ENCODE measurements at regions not wholly inside any gene's neighbourhood (a gene's known extent, or its start where the extent isn't known, plus 50 kb on each side); places are given as distances from the start of the nearest gene placed in this dataset.

GRCh38 chr2:219995399-219995798 lies 368.0 kb downstream of the SLC4A3 start:
- no peak overlapping the region for H3K9ac ChIP-seq (ENCODE audit: low read depth, low read length)
- H3K4me3 ChIP-seq (ENCODE audit: low read length) = no peak overlapping the region
- H3K4me1 ChIP-seq (ENCODE audit: control insufficient read depth, insufficient read depth, low read length) = no peaks in the 10 kb centered on the region
- H3K4me2 ChIP-seq (ENCODE audit: low read length) = no peak overlapping the region
- no peaks in the 10 kb centered on the region for H3K27me3 ChIP-seq (ENCODE audit: control insufficient read depth, insufficient read depth, low read length)
- no peaks in the 10 kb centered on the region for H3K9me3 ChIP-seq (replicated peaks; ENCODE audit: low read length)
- H3K36me3 ChIP-seq (ENCODE audit: insufficient read depth, low read length) = no peaks in the 10 kb centered on the region

GRCh38 chr2:219995991-219996765 lies 368.7 kb downstream of the SLC4A3 start:
- no peak overlapping the region for H3K4me2 ChIP-seq (ENCODE audit: low read length)
- H3K27me3 ChIP-seq (ENCODE audit: control insufficient read depth, insufficient read depth, low read length) = no peaks in the 10 kb centered on the region
- H3K36me3 ChIP-seq (ENCODE audit: insufficient read depth, low read length) = no peaks in the 10 kb centered on the region
- H3K4me3 ChIP-seq (ENCODE audit: low read length) = no peak overlapping the region
- peaks cover under 1% of the 10 kb centered on the region for H3K4me1 ChIP-seq (ENCODE audit: control insufficient read depth, insufficient read depth, low read length)
- no peaks in the 10 kb centered on the region for H3K9me3 ChIP-seq (replicated peaks; ENCODE audit: low read length)
- H3K9ac ChIP-seq (ENCODE audit: low read depth, low read length) = no peak overlapping the region

- Histone ChIP-seq H3K36me3 (ENCODE audit: insufficient read depth, low read length) (no peaks in the 10 kb centered on the region), H3K4me3 (ENCODE audit: low read length) (no peak overlapping the region), H3K27me3 (ENCODE audit: control insufficient read depth, insufficient read depth, low read length) (no peaks in the 10 kb centered on the region), H3K4me1 (ENCODE audit: control insufficient read depth, insufficient read depth, low read length) (peaks cover 12% of the 10 kb centered on the region), H3K9me3 (replicated peaks; ENCODE audit: low read length) (no peaks in the 10 kb centered on the region), H3K9ac (ENCODE audit: low read depth, low read length) (no peak overlapping the region), H3K4me2 (ENCODE audit: low read length) (no peak overlapping the region)
Measured at GRCh38 chr2:219997341-219997851, 370.0 kb downstream of the SLC4A3 start.

GRCh38 chr2:219998107-219998506 lies 370.7 kb downstream of the SLC4A3 start:
- Histone ChIP-seq H3K9ac (ENCODE audit: low read depth, low read length) (no peak overlapping the region), H3K4me3 (ENCODE audit: low read length) (no peak overlapping the region), H3K36me3 (ENCODE audit: insufficient read depth, low read length) (no peaks in the 10 kb centered on the region), H3K9me3 (replicated peaks; ENCODE audit: low read length) (no peaks in the 10 kb centered on the region), H3K4me1 (ENCODE audit: control insufficient read depth, insufficient read depth, low read length) (peaks cover 12% of the 10 kb centered on the region), H3K4me2 (ENCODE audit: low read length) (no peak overlapping the region), H3K27me3 (ENCODE audit: control insufficient read depth, insufficient read depth, low read length) (no peaks in the 10 kb centered on the region)

- H3K9me3 ChIP-seq (replicated peaks; ENCODE audit: low read length) = no peaks in the 10 kb centered on the region
- no peaks in the 10 kb centered on the region for H3K27me3 ChIP-seq (ENCODE audit: control insufficient read depth, insufficient read depth, low read length)
- no peak overlapping the region for H3K4me2 ChIP-seq (ENCODE audit: low read length)
- H3K4me1 ChIP-seq (ENCODE audit: control insufficient read depth, insufficient read depth, low read length) = peaks cover 12% of the 10 kb centered on the region
- H3K9ac ChIP-seq (ENCODE audit: low read depth, low read length) = no peak overlapping the region
- no peak overlapping the region for H3K4me3 ChIP-seq (ENCODE audit: low read length)
- H3K36me3 ChIP-seq (ENCODE audit: insufficient read depth, low read length) = no peaks in the 10 kb centered on the region
Measured at GRCh38 chr2:219998714-219999227, 371.3 kb downstream of the SLC4A3 start.

- H3K4me3 ChIP-seq (ENCODE audit: low read length) = no peak overlapping the region
- H3K9ac ChIP-seq (ENCODE audit: low read depth, low read length) = no peak overlapping the region
- no peaks in the 10 kb centered on the region for H3K36me3 ChIP-seq (ENCODE audit: insufficient read depth, low read length)
- H3K4me1 ChIP-seq (ENCODE audit: control insufficient read depth, insufficient read depth, low read length) = peaks cover 12% of the 10 kb centered on the region
- H3K27me3 ChIP-seq (ENCODE audit: control insufficient read depth, insufficient read depth, low read length) = no peaks in the 10 kb centered on the region
- H3K4me2 ChIP-seq (ENCODE audit: low read length) = no peak overlapping the region
- no peaks in the 10 kb centered on the region for H3K9me3 ChIP-seq (replicated peaks; ENCODE audit: low read length)
Measured at GRCh38 chr2:220000080-220000479, 372.6 kb downstream of the SLC4A3 start.

- no peak overlapping the region for H3K4me3 ChIP-seq (ENCODE audit: low read length)
- no peaks in the 10 kb centered on the region for H3K36me3 ChIP-seq (ENCODE audit: insufficient read depth, low read length)
- H3K4me2 ChIP-seq (ENCODE audit: low read length) = no peak overlapping the region
- no peaks in the 10 kb centered on the region for H3K9me3 ChIP-seq (replicated peaks; ENCODE audit: low read length)
- H3K27me3 ChIP-seq (ENCODE audit: control insufficient read depth, insufficient read depth, low read length) = no peaks in the 10 kb centered on the region
- H3K4me1 ChIP-seq (ENCODE audit: control insufficient read depth, insufficient read depth, low read length) = peaks cover 12% of the 10 kb centered on the region
- H3K9ac ChIP-seq (ENCODE audit: low read depth, low read length) = no peak overlapping the region
Measured at GRCh38 chr2:220000586-220000985, 373.2 kb downstream of the SLC4A3 start.

- no peak overlapping the region for H3K4me2 ChIP-seq (ENCODE audit: low read length)
- H3K9me3 ChIP-seq (replicated peaks; ENCODE audit: low read length) = no peaks in the 10 kb centered on the region
- no peak overlapping the region for H3K4me3 ChIP-seq (ENCODE audit: low read length)
- peaks cover 18% of the 10 kb centered on the region for H3K4me1 ChIP-seq (ENCODE audit: control insufficient read depth, insufficient read depth, low read length)
- no peaks in the 10 kb centered on the region for H3K36me3 ChIP-seq (ENCODE audit: insufficient read depth, low read length)
- no peaks in the 10 kb centered on the region for H3K27me3 ChIP-seq (ENCODE audit: control insufficient read depth, insufficient read depth, low read length)
- no peak overlapping the region for H3K9ac ChIP-seq (ENCODE audit: low read depth, low read length)
Measured at GRCh38 chr2:220001751-220002150, 374.3 kb downstream of the SLC4A3 start.

- no peak overlapping the region for H3K9ac ChIP-seq (ENCODE audit: low read depth, low read length)
- H3K27me3 ChIP-seq (ENCODE audit: control insufficient read depth, insufficient read depth, low read length) = no peaks in the 10 kb centered on the region
- no peak overlapping the region for H3K4me3 ChIP-seq (ENCODE audit: low read length)
- peaks cover 18% of the 10 kb centered on the region for H3K4me1 ChIP-seq (ENCODE audit: control insufficient read depth, insufficient read depth, low read length)
- H3K4me2 ChIP-seq (ENCODE audit: low read length) = no peak overlapping the region
- H3K36me3 ChIP-seq (ENCODE audit: insufficient read depth, low read length) = no peaks in the 10 kb centered on the region
- no peaks in the 10 kb centered on the region for H3K9me3 ChIP-seq (replicated peaks; ENCODE audit: low read length)
Measured at GRCh38 chr2:220002251-220002650, 374.8 kb downstream of the SLC4A3 start.

GRCh38 chr2:220002699-220003098 lies 375.3 kb downstream of the SLC4A3 start:
- Histone ChIP-seq H3K9ac (ENCODE audit: low read depth, low read length) (no peak overlapping the region), H3K9me3 (replicated peaks; ENCODE audit: low read length) (no peaks in the 10 kb centered on the region), H3K27me3 (ENCODE audit: control insufficient read depth, insufficient read depth, low read length) (no peaks in the 10 kb centered on the region), H3K4me3 (ENCODE audit: low read length) (no peak overlapping the region), H3K4me1 (ENCODE audit: control insufficient read depth, insufficient read depth, low read length) (peaks cover 18% of the 10 kb centered on the region), H3K36me3 (ENCODE audit: insufficient read depth, low read length) (no peaks in the 10 kb centered on the region), H3K4me2 (ENCODE audit: low read length) (no peak overlapping the region)

GRCh38 chr2:220005362-220005761 lies 377.9 kb downstream of the SLC4A3 start:
- no peak overlapping the region for H3K9ac ChIP-seq (ENCODE audit: low read depth, low read length)
- no peaks in the 10 kb centered on the region for H3K36me3 ChIP-seq (ENCODE audit: insufficient read depth, low read length)
- H3K27me3 ChIP-seq (ENCODE audit: control insufficient read depth, insufficient read depth, low read length) = no peaks in the 10 kb centered on the region
- H3K4me1 ChIP-seq (ENCODE audit: control insufficient read depth, insufficient read depth, low read length) = peaks cover 18% of the 10 kb centered on the region
- H3K9me3 ChIP-seq (replicated peaks; ENCODE audit: low read length) = no peaks in the 10 kb centered on the region
- no peak overlapping the region for H3K4me2 ChIP-seq (ENCODE audit: low read length)
- H3K4me3 ChIP-seq (ENCODE audit: low read length) = no peak overlapping the region

GRCh38 chr2:220006152-220006621 lies 378.8 kb downstream of the SLC4A3 start:
- Histone ChIP-seq H3K4me3 (ENCODE audit: low read length) (no peak overlapping the region), H3K9me3 (replicated peaks; ENCODE audit: low read length) (no peaks in the 10 kb centered on the region), H3K27me3 (ENCODE audit: control insufficient read depth, insufficient read depth, low read length) (no peaks in the 10 kb centered on the region), H3K36me3 (ENCODE audit: insufficient read depth, low read length) (no peaks in the 10 kb centered on the region), H3K4me2 (ENCODE audit: low read length) (no peak overlapping the region), H3K9ac (ENCODE audit: low read depth, low read length) (no peak overlapping the region), H3K4me1 (ENCODE audit: control insufficient read depth, insufficient read depth, low read length) (peaks cover 18% of the 10 kb centered on the region)
